ENCODE measurements at regions not wholly inside any gene's neighbourhood (a gene's known extent, or its start where the extent isn't known, plus 50 kb on each side); places are given as distances from the start of the nearest gene placed in this dataset.
A peak's percentile ranks its signal among the peaks of the same experiment; 100 is the strongest.
"Not testable (repeated sequence)": the region's sequence is repeated elsewhere in the genome, so short reads cannot be mapped to it uniquely, and the experiment has no call there.

DNA sequence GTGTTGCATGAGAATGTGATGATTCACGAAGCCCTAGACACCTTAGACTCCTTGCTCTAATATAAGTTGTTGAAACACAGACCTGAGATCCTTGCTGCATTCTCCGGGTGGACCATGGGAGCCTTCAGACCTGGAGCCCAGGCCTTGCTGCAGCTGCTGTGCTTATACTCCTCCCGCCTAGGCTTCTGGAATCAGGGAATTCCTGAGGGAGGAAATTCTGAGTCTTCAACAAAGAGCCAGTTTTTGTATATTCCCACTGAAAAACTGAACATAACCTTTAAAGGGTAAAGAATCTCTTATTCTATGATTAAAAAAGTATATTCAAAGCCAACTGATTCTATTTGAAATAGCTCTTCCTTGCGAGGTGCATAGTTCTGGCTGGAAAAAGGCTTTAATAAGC is 245.1 kb upstream of the ELAVL2 start:
- Histone ChIP-seq H3K4me1 (ENCODE audit: control insufficient read depth, insufficient read depth, low read length) (no peaks in the 10 kb centered on the region), H3K36me3 (ENCODE audit: control insufficient read depth, insufficient read depth, low read length) (no peaks in the 10 kb centered on the region), H3K27ac (ENCODE audit: low read depth, low read length) (no peak overlapping the region), H3K4me3 (ENCODE audit: low read length) (no peak overlapping the region), H3K9ac (ENCODE audit: extremely low read depth, low read length, poor library complexity, severe bottlenecking) (no peak overlapping the region), H3K9me3 (ENCODE audit: control insufficient read depth, low read length) (no peaks in the 10 kb centered on the region), H3K27me3 (ENCODE audit: control insufficient read depth, insufficient read depth, low read length, poor library complexity, severe bottlenecking) (no peaks in the 10 kb centered on the region)
- peaks cover 4% of the 10 kb centered on the region for H3K4me1 Mint-ChIP-seq
- 92 to 100% methylated on average over 3 to 4 of the region's 4 CpGs for WGBS, 2 experiments (ENCODE audit: insufficient coverage in 1 of 2, insufficient read length in 1 of 2)
- H3K36me3 Mint-ChIP-seq (ENCODE audit: low read depth): no peaks in the 10 kb centered on the region
- no peaks in the 10 kb centered on the region for H3K27me3 Mint-ChIP-seq (ENCODE audit: insufficient read depth)
- no peak for TF ChIP-seq CTCF (conservative IDR thresholded peaks at IDR 0.05)
- H3K27ac Mint-ChIP-seq: no peak overlapping the region
- DNase-seq: no peak
- H3K4me3 Mint-ChIP-seq: no peak overlapping the region
- no peaks in the 10 kb centered on the region for H3K9me3 Mint-ChIP-seq

DNA sequence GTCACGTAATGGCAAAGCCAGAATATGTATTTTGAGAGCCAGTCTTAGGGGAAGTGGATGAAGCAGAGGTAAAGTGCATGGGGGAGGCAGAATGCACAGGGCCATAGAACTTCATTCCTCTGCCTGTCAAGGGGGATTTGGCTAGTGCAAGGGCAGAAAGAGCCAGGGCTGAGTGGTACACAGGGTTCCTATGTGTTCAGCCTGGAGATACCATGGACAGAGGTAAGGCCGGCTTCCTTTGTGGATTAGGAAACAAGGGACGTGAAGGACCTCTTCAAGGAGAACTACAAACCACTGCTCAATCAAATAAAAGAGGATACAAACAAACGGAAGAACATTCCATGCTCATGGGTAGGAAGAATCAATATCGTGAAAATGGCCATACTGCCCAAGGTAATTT is 241.1 kb upstream of the ELAVL2 start:
- peak; percentile 60 for DNase-seq
- H3K27me3 ChIP-seq (ENCODE audit: control insufficient read depth, insufficient read depth, low read length, poor library complexity, severe bottlenecking); H3K4me3 Mint-ChIP-seq; H3K4me1 ChIP-seq (ENCODE audit: control insufficient read depth, insufficient read depth, low read length); H3K36me3 ChIP-seq (ENCODE audit: control insufficient read depth, insufficient read depth, low read length); H3K4me1 Mint-ChIP-seq; H3K27ac ChIP-seq (ENCODE audit: low read depth, low read length); H3K27ac Mint-ChIP-seq; H3K27me3 Mint-ChIP-seq (ENCODE audit: insufficient read depth); H3K9ac ChIP-seq (ENCODE audit: extremely low read depth, low read length, poor library complexity, severe bottlenecking); H3K9me3 ChIP-seq (ENCODE audit: control insufficient read depth, low read length); H3K9me3 Mint-ChIP-seq; H3K4me3 ChIP-seq (ENCODE audit: low read length); H3K36me3 Mint-ChIP-seq (ENCODE audit: low read depth): not testable (repeated sequence)
- 91 to 100% methylated on average over 2 to 4 of the region's 5 CpGs for WGBS, 2 experiments (ENCODE audit: insufficient coverage in 1 of 2, insufficient read length in 1 of 2)

DNA sequence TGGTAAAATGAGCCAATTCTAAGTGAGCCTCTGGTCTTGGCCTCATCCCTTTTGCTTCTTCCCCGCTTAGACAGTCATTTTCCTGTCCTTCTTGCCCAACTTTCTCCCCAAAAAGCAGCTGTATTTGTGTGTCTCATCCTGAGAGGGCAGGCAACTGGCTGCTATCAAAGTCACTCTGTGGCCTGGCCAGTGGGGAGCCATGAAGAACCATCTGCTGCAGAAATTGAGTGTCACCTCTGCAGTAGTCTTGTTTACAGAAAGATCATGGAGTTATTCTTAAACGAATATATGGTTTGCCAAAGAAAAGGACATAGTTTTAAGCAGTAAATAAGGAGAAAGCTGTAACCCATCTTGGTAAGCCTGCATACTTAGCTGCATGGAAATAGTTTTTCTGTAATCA is 233.6 kb upstream of the ELAVL2 start:
- Mint-ChIP-seq H3K9me3 (no peaks in the 10 kb centered on the region), H3K27ac (no peak overlapping the region), H3K36me3 (ENCODE audit: low read depth) (no peaks in the 10 kb centered on the region), H3K4me1 (no peaks in the 10 kb centered on the region), H3K27me3 (ENCODE audit: insufficient read depth) (no peaks in the 10 kb centered on the region), H3K4me3 (no peak overlapping the region)
- H3K4me3 ChIP-seq (ENCODE audit: low read length): no peak overlapping the region
- H3K4me1 ChIP-seq (ENCODE audit: control insufficient read depth, insufficient read depth, low read length): no peaks in the 10 kb centered on the region
- no peak for TF ChIP-seq CTCF (conservative IDR thresholded peaks at IDR 0.05)
- no peaks in the 10 kb centered on the region for H3K27me3 ChIP-seq (ENCODE audit: control insufficient read depth, insufficient read depth, low read length, poor library complexity, severe bottlenecking)
- no peaks in the 10 kb centered on the region for H3K36me3 ChIP-seq (ENCODE audit: control insufficient read depth, insufficient read depth, low read length)
- 88 to 96% methylated on average over 2 of the region's 2 CpGs for WGBS, 2 experiments (ENCODE audit: insufficient coverage in 1 of 2, insufficient read length in 1 of 2)
- no peak overlapping the region for H3K27ac ChIP-seq (ENCODE audit: low read depth, low read length)
- no peak for DNase-seq
- no peaks in the 10 kb centered on the region for H3K9me3 ChIP-seq (ENCODE audit: control insufficient read depth, low read length)
- H3K9ac ChIP-seq (ENCODE audit: extremely low read depth, low read length, poor library complexity, severe bottlenecking): no peak overlapping the region

GRCh38 chr9:24051587-24051986 is 225.5 kb upstream of the ELAVL2 start:
- H3K9me3 Mint-ChIP-seq: no peaks in the 10 kb centered on the region
- peak; percentile 55 for TF ChIP-seq CTCF (conservative IDR thresholded peaks at IDR 0.05)
- no peak overlapping the region for H3K27ac ChIP-seq (ENCODE audit: low read depth, low read length)
- H3K27me3 ChIP-seq (ENCODE audit: control insufficient read depth, insufficient read depth, low read length, poor library complexity, severe bottlenecking): no peaks in the 10 kb centered on the region
- 87 to 91% methylated on average over 3 of the region's 3 CpGs for WGBS, 2 experiments (ENCODE audit: insufficient coverage in 1 of 2, insufficient read length in 1 of 2)
- no peak for DNase-seq
- H3K36me3 ChIP-seq (ENCODE audit: control insufficient read depth, insufficient read depth, low read length): no peaks in the 10 kb centered on the region
- no peaks in the 10 kb centered on the region for H3K4me1 ChIP-seq (ENCODE audit: control insufficient read depth, insufficient read depth, low read length)
- H3K9ac ChIP-seq (ENCODE audit: extremely low read depth, low read length, poor library complexity, severe bottlenecking): no peak overlapping the region
- H3K4me1 Mint-ChIP-seq: no peaks in the 10 kb centered on the region
- H3K9me3 ChIP-seq (ENCODE audit: control insufficient read depth, low read length): no peaks in the 10 kb centered on the region
- no peak overlapping the region for H3K4me3 Mint-ChIP-seq
- H3K27ac Mint-ChIP-seq: no peak overlapping the region
- no peaks in the 10 kb centered on the region for H3K27me3 Mint-ChIP-seq (ENCODE audit: insufficient read depth)
- no peak overlapping the region for H3K4me3 ChIP-seq (ENCODE audit: low read length)
- H3K36me3 Mint-ChIP-seq (ENCODE audit: low read depth): no peaks in the 10 kb centered on the region

- H3K9ac ChIP-seq (ENCODE audit: extremely low read depth, low read length, poor library complexity, severe bottlenecking); H3K4me3 Mint-ChIP-seq; H3K36me3 Mint-ChIP-seq (ENCODE audit: low read depth); H3K27ac Mint-ChIP-seq; H3K27me3 ChIP-seq (ENCODE audit: control insufficient read depth, insufficient read depth, low read length, poor library complexity, severe bottlenecking); DNase-seq; H3K27me3 Mint-ChIP-seq (ENCODE audit: insufficient read depth); H3K36me3 ChIP-seq (ENCODE audit: control insufficient read depth, insufficient read depth, low read length); H3K4me3 ChIP-seq (ENCODE audit: low read length); H3K27ac ChIP-seq (ENCODE audit: low read depth, low read length); H3K4me1 Mint-ChIP-seq; H3K4me1 ChIP-seq (ENCODE audit: control insufficient read depth, insufficient read depth, low read length); H3K9me3 ChIP-seq (ENCODE audit: control insufficient read depth, low read length); H3K9me3 Mint-ChIP-seq: not testable (repeated sequence)
- 57% methylated on average over 2 of the region's 3 CpGs; no CpG with 5 or more reads in 1 of the 2 experiments for WGBS, 2 experiments (ENCODE audit: insufficient coverage in 1 of 2, insufficient read length in 1 of 2)
These were observed 224.2 kb upstream of the ELAVL2 start for GRCh38 chr9:24050239-24050638.
